Skeletal muscle satellite cell (primary cell): ENCODE measurements at regions not wholly inside any gene's neighbourhood (a gene's known extent, or its start where the extent isn't known, plus 50 kb on each side); places are given as distances from the start of the nearest gene placed in this dataset.

ENCODE experiments used
- H3K27me3 ChIP-seq: 2 replicates; pipeline ENCODE4 v1.7.0; 2013; ENCODE audit warnings: low read length; ENCODE audit not compliant: control insufficient read depth, insufficient read depth
- H3K36me3 ChIP-seq: 2 replicates; pipeline ENCODE4 v1.7.0; 2013; ENCODE audit warnings: mild to moderate bottlenecking, control low read depth, low read length; ENCODE audit not compliant: insufficient read depth
- H3K4me1 ChIP-seq: 2 replicates; pipeline ENCODE4 v1.7.0; 2013; ENCODE audit warnings: low read length; ENCODE audit not compliant: control insufficient read depth, insufficient read depth
- H3K4me2 ChIP-seq: 2 replicates; pipeline ENCODE4 v1.7.0; 2013; ENCODE audit warnings: mild to moderate bottlenecking, low read length
- H3K4me3 ChIP-seq: 2 replicates; pipeline ENCODE4 v1.7.0; 2013; ENCODE audit warnings: low read length
- H3K9ac ChIP-seq: 2 replicates; pipeline ENCODE4 v1.7.0; 2013; ENCODE audit warnings: mild to moderate bottlenecking, low read depth, low read length, moderate library complexity
- H3K9me3 ChIP-seq: replicated peaks from 2 replicates; pipeline ENCODE4 v1.7.0; 2013; ENCODE audit warnings: mild to moderate bottlenecking, control low read depth, low read length

DNA sequence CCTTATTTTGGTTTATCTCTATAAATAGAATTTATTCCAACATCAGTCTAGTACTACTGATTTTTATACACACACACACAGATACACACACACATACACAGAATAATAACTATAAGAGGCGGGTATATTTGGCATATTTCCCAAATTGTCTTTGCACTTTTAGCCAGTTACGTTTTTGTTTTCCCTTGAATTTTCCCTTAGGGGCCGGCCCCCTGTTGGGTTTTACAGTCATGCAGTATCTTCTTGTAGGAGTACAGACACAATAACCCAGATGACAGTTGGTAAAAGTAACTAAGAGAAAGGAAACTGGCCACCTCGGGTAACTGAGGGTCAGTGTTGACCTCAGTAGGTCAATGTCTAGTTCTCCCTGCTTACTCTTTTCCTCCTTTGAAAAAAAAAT, 50.9 kb downstream of the DISP1 start:
- H3K36me3 ChIP-seq = no peaks in the 10 kb centered on the region
- no peaks in the 10 kb centered on the region for H3K27me3 ChIP-seq
- H3K4me1 ChIP-seq = no peaks in the 10 kb centered on the region
- H3K9me3 ChIP-seq = no peaks in the 10 kb centered on the region
- no peak overlapping the region for H3K9ac ChIP-seq
- no peak overlapping the region for H3K4me2 ChIP-seq
- no peak overlapping the region for H3K4me3 ChIP-seq

DNA sequence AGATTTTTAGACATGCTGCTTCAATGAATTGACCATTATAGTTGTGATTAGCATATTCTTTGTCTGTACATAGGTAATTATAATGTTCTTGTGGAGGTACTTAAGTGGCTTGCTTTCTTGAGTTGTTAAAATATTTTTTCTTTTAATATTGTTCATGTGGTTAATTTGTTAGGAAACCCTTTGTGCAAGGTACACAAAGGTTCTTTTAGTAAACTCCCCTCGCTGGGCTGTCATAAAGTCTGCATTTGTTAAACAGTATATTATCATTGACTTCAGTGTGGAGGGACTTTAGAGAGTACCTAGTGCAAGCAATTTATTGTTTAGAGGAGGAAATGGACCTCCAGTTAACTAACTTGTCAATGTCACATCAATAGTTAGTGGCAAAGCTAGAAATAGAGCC, 52.5 kb downstream of the DISP1 start:
- no peak overlapping the region for H3K4me2 ChIP-seq
- H3K4me1 ChIP-seq = no peaks in the 10 kb centered on the region
- no peaks in the 10 kb centered on the region for H3K36me3 ChIP-seq
- H3K27me3 ChIP-seq = no peaks in the 10 kb centered on the region
- no peaks in the 10 kb centered on the region for H3K9me3 ChIP-seq
- no peak overlapping the region for H3K4me3 ChIP-seq
- no peak overlapping the region for H3K9ac ChIP-seq

DNA sequence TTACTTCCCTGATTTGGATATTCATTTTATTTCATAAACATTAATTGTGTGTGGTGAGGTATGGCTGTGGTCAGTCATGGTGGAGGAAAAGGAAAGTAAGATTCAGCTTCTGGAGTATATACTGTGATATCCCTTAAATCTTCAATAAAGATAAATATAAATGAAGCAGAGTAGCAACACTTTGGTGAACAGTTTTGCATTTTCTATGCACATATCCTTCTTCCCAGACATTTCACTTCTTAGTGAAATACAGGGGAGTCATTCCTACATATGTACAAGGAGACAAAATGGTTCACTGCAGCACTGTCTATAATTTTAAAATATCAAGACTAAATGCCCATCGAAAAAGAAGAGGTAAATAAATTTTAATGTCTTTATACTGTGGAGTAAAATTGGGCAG, 61.3 kb downstream of the DISP1 start:
- no peak overlapping the region for H3K4me2 ChIP-seq
- no peaks in the 10 kb centered on the region for H3K4me1 ChIP-seq
- H3K27me3 ChIP-seq = no peaks in the 10 kb centered on the region
- no peak overlapping the region for H3K4me3 ChIP-seq
- H3K36me3 ChIP-seq = no peaks in the 10 kb centered on the region
- H3K9ac ChIP-seq = no peak overlapping the region
- H3K9me3 ChIP-seq = no peaks in the 10 kb centered on the region

DNA sequence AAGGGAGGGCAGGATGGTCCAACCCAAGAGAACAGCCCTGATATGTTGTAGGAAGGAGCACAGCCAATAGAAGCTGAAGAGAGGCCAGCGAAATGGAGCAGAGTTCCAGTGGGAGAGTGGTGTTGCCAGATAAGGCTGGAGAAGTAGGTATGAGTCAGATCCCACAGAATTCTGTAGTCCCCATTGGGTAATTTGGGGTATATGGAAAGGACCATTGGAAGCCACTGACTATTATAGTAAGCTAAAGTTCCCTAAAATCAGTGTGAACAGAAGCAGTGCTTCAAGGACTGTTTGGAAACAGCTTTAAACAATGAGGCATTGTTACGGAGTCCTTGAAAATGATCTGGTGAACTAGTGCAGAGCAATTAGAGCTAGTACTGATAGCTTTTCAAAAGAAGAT, 63.0 kb downstream of the DISP1 start:
- H3K9ac ChIP-seq = no peak overlapping the region
- no peaks in the 10 kb centered on the region for H3K9me3 ChIP-seq
- no peaks in the 10 kb centered on the region for H3K4me1 ChIP-seq
- H3K36me3 ChIP-seq = no peaks in the 10 kb centered on the region
- H3K4me3 ChIP-seq = no peak overlapping the region
- no peak overlapping the region for H3K4me2 ChIP-seq
- H3K27me3 ChIP-seq = no peaks in the 10 kb centered on the region

DNA sequence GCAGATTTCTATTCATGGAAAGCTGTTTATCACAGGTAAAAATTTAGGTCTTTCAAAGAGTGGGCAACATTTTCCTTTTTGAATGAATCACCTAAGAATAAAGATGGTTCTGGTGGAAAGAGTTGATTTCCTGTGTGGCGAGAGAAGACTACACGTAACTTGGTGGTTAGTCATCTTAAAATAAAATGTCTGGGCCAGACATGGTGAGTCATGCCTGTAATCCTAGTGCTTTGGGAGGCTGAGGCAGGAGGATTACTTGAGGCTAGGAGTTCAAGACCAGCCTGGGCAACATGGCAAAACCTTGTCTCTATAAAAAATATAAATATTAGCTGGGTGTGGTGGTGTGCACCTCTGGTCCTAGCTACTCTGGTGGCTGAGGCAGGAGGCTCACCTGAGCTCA, 65.7 kb downstream of the DISP1 start:
- no peak overlapping the region for H3K4me2 ChIP-seq
- H3K4me1 ChIP-seq = no peaks in the 10 kb centered on the region
- H3K36me3 ChIP-seq = no peaks in the 10 kb centered on the region
- H3K9ac ChIP-seq = no peak overlapping the region
- H3K27me3 ChIP-seq = no peaks in the 10 kb centered on the region
- no peak overlapping the region for H3K4me3 ChIP-seq
- H3K9me3 ChIP-seq = no peaks in the 10 kb centered on the region

DNA sequence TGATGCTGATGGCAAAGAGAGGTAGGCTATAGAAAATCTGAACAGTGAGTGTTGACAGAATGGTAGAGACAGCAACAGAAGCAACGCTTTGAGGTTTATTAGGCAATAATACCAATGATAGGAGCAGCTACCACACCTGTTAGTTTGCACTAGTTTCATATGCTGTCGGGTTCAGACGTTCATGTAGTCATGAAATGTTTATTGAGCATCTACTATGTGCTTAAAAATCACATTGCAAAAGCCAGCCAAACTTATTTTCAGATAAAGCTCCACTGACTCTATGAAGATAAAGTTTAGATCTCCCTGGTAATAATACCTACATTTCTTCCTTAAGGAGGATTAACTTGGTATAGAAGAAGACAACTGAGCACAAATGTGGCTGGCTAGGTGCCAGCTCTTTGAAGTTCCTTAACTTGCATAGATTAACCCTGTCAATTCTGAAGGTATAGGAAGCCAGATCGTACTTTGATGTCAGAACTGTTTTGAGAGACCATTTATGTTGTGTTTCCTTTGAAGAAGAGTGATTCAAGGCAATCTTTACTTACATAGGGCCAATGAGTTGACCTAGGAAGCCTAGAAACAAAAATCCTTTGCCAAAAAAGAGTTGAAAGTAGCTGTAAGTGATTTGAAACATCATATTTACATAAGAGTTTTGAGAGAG, 71.5 kb downstream of the DISP1 start:
- no peaks in the 10 kb centered on the region for H3K27me3 ChIP-seq
- peaks cover 7% of the 10 kb centered on the region for H3K4me1 ChIP-seq
- no peak overlapping the region for H3K9ac ChIP-seq
- H3K9me3 ChIP-seq = no peaks in the 10 kb centered on the region
- H3K36me3 ChIP-seq = no peaks in the 10 kb centered on the region
- H3K4me2 ChIP-seq = no peak overlapping the region
- H3K4me3 ChIP-seq = no peak overlapping the region

DNA sequence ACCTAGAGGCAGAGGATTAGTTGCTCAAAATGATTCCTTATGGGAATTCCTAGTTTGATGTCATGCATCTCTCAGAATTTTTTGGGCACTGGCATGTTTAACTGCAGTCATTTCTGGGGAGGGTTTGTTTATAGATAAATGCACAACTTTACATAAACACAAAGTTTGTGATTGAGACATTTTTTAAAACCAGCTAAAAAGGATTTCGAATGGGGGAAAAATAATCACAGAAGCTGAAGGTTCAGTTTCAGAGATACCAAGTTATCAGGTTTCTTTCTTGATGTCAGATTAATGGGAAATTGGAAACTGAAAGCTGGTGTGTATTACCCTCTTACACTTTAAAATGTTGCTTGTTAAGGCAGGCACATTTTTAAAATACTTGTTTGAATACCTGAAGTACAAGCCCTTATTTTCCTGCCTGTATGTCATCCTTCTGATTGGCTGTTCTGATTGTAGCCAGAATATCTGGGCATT, 72.1 kb downstream of the DISP1 start:
- Histone ChIP-seq H3K4me2 (no peak overlapping the region), H3K36me3 (no peaks in the 10 kb centered on the region), H3K4me3 (no peak overlapping the region), H3K9me3 (no peaks in the 10 kb centered on the region), H3K9ac (no peak overlapping the region), H3K4me1 (peaks cover 12% of the 10 kb centered on the region), H3K27me3 (no peaks in the 10 kb centered on the region)

DNA sequence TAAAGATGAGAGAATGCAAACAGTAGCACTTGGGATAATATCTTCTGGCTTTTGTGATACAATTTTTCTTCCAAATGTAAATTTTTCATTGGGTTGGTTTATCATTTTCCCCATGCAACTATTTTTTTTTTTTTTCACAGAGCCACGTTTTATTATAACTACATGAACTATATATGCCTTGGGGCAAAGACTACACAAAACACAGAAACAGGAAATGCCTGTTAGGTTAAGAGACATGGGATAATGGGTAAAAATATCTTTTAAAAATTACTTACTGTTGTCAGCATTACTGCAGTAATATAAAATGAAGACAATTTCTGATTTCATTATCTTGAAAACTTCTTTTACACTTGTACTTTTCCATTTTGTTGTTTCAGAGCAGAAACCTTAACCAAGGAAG, 74.6 kb downstream of the DISP1 start:
- H3K27me3 ChIP-seq = no peaks in the 10 kb centered on the region
- H3K4me1 ChIP-seq = peaks cover 22% of the 10 kb centered on the region
- H3K36me3 ChIP-seq = no peaks in the 10 kb centered on the region
- no peak overlapping the region for H3K4me2 ChIP-seq
- no peaks in the 10 kb centered on the region for H3K9me3 ChIP-seq
- H3K4me3 ChIP-seq = no peak overlapping the region
- no peak overlapping the region for H3K9ac ChIP-seq

DNA sequence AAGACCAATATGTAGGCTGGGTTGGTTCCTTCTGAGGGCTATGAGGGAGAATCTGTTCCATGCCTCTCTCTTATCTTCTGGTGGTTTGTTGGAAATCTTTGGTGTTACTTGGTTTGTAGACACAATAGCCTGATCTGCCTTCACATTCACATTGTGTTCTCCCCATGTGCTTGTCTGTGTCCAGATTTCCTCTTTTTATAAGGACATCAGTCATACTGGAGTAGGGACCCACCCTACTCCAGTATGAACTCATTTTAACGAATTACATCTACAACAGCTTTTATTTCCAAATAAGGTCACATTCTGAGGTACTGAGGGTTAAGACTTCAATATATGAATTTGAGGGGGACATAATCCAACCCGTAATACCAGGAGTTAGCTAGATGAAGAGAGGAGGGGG, 75.9 kb downstream of the DISP1 start:
- H3K9ac ChIP-seq = no peak overlapping the region
- no peaks in the 10 kb centered on the region for H3K27me3 ChIP-seq

DNA sequence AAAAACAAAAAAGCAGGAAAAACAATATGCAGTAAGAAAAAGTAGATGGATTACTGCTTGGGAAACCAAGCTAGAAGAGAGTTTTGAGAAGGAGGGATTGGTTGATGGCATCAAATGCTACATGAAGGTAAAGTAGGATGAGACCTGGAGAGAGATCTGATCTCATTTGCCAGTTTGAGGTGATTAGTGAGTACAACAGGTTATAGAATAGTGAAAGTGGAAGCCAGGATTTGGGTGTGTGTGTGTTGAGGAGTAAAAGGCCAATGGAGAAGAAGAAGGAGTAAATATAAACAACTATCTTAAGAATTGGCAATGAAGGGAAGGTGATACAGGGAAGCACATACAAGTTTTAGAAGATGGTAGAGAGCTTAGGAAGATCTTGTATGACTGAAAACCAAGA, 76.7 kb downstream of the DISP1 start:
- no peak overlapping the region for H3K4me2 ChIP-seq
- peaks cover 24% of the 10 kb centered on the region for H3K4me1 ChIP-seq
- H3K4me3 ChIP-seq = no peak overlapping the region
- no peaks in the 10 kb centered on the region for H3K36me3 ChIP-seq
- H3K9ac ChIP-seq = no peak overlapping the region
- H3K27me3 ChIP-seq = no peaks in the 10 kb centered on the region
- H3K9me3 ChIP-seq = no peaks in the 10 kb centered on the region

More for the DNA sequence above, 75.9 kb downstream of the DISP1 start:
- no peak overlapping the region for H3K4me2 ChIP-seq
- H3K36me3 ChIP-seq = no peaks in the 10 kb centered on the region
- no peak overlapping the region for H3K4me3 ChIP-seq
- no peaks in the 10 kb centered on the region for H3K9me3 ChIP-seq
- peaks cover 22% of the 10 kb centered on the region for H3K4me1 ChIP-seq

DNA sequence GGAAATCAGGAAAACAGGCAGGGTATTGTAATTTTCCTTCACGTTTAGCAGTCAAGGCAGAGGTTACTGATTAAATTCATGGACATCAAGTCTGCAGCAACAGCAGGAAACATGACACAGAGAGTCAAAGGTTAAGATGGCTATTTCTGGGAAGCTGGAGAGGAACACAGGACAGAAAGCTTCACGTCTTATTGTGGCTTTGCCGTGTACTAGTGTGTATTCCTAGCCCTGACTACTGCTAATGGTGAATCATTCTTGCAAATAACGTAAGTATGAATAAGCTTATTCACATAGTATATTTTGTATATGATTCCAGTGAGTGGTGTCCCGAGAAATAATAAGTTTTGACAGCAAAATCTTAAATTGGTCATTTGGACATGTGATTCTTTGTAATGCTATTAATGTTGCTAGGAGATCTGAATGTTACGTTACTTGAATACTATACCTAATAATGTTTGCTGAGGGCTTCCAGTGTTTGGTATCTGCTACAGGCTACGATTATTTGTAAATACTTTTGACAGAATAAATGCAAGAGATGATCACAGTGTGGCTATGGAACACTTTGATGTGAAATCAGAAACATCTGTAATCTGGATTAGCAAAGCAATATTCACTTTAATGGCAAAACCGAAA, 77.4 kb downstream of the DISP1 start:
- H3K9me3 ChIP-seq = no peaks in the 10 kb centered on the region
- no peak overlapping the region for H3K4me3 ChIP-seq
- H3K9ac ChIP-seq = no peak overlapping the region
- no peak overlapping the region for H3K4me2 ChIP-seq
- peaks cover 31% of the 10 kb centered on the region for H3K4me1 ChIP-seq
- no peaks in the 10 kb centered on the region for H3K36me3 ChIP-seq
- no peaks in the 10 kb centered on the region for H3K27me3 ChIP-seq

DNA sequence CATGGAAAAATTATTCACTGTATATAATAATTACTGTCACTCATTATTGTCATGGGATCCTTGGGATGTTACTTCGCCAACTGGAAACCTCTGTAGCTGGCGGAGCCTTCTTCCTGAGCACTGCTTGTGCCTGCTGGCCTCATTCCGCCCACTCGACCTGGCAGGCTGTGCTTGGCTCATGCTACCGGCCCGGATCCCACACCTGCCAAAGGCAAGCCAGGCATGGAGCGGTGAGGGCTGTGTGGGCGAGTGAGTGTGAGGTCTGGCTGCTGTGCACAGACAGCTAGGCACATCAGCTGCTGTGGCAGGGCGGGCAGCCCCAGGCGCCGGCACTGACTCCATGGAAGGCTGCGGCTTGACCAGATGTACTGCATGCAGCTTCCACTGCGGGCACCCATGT, 78.4 kb downstream of the DISP1 start:
- no peak overlapping the region for H3K9ac ChIP-seq
- H3K27me3 ChIP-seq = no peaks in the 10 kb centered on the region
- no peaks in the 10 kb centered on the region for H3K36me3 ChIP-seq
- H3K4me2 ChIP-seq = no peak overlapping the region
- peaks cover 29% of the 10 kb centered on the region for H3K4me1 ChIP-seq
- no peaks in the 10 kb centered on the region for H3K9me3 ChIP-seq
- H3K4me3 ChIP-seq = no peak overlapping the region
